H1 (cell line): ENCODE measurements at regions not wholly inside any gene's neighbourhood (a gene's known extent, or its start where the extent isn't known, plus 50 kb on each side); places are given as distances from the start of the nearest gene placed in this dataset.

Experiments
- CTCF ChIA-PET: fragments of 300-600 bp; sonication (Branson Sonifier 250); formaldehyde crosslinking; loops from one replicate; lab custom pipeline; 2021; ENCODE audit not compliant: partially characterized antibody; lab: Charles Lee
- POLR2A ChIA-PET: fragments of 300-600 bp; sonication (Branson Sonifier 250); formaldehyde crosslinking; loops from one replicate; lab custom pipeline; 2021; ENCODE audit warnings: inconsistent platforms; ENCODE audit not compliant: partially characterized antibody; lab: Charles Lee
- DNase-seq, 2 experiments: peaks; one replicate each; pipeline versions ENCODE4 v3.0.0 to v3.0.0-alpha.2; 2010 to 2022; ENCODE audit warnings: low spot score in 2 of 2, low read depth in 1 of 2, mixed read lengths in 1 of 2
- FAIRE-seq: peaks from 2 replicates; lab custom pipeline; 2011; peaks lifted over from hg19 to GRCh38; lab: Jason Lieb, UNC
- H2AFZ ChIP-seq: 2 replicates; pipeline ENCODE4 v1.8.1; 2012; ENCODE audit warnings: low read length, inconsistent platforms
- H2AK5ac ChIP-seq: 2 replicates; pipeline ENCODE4 v1.6.1; 2013; ENCODE audit warnings: low read depth, low read length
- H2BK120ac ChIP-seq: replicated peaks from 2 replicates; pipeline ENCODE3; 2013; ENCODE audit warnings: low read depth, low read length, inconsistent platforms
- H2BK12ac ChIP-seq: 2 replicates; pipeline ENCODE4 v1.6.1; 2013; ENCODE audit warnings: low read depth, low read length
- H2BK15ac ChIP-seq: 2 replicates; pipeline ENCODE4 v1.6.1; 2013; ENCODE audit warnings: low read length
- H2BK20ac ChIP-seq: 2 replicates; pipeline ENCODE4 v1.6.1; 2013; ENCODE audit warnings: low read length
- H2BK5ac ChIP-seq: 2 replicates; pipeline ENCODE4 v1.6.1; 2013; ENCODE audit warnings: low read depth, low read length
- H3K14ac ChIP-seq: 2 replicates; pipeline ENCODE4 v1.6.1; 2013; ENCODE audit warnings: inconsistent platforms; ENCODE audit not compliant: insufficient read length
- H3K18ac ChIP-seq: 2 replicates; pipeline ENCODE4 v1.6.1; 2013; ENCODE audit warnings: low read length; ENCODE audit errors: extremely low read depth
- H3K23ac ChIP-seq: 2 replicates; pipeline ENCODE4 v1.6.1; 2013; ENCODE audit warnings: inconsistent platforms; ENCODE audit not compliant: insufficient read length
- H3K23me2 ChIP-seq: 2 replicates; pipeline ENCODE4 v1.6.1; 2013; ENCODE audit warnings: low read depth, low read length
- H3K27ac ChIP-seq: 2 replicates; pipeline ENCODE4 v1.6.1; 2011; ENCODE audit warnings: low read depth, low read length, inconsistent platforms
- H3K27me3 ChIP-seq, 4 experiments: replicated peaks in 1 of 4; 1 replicate in 1 of 4; 2 replicates in 3 of 4; pipeline versions ENCODE4 v1.6.1 to v1.8.1; 2011 to 2013; ENCODE audit warnings: low read length in 3 of 4, mild to moderate bottlenecking in 3 of 4, inconsistent platforms in 2 of 4, mixed read lengths in 2 of 4, moderate library complexity in 1 of 4; ENCODE audit not compliant: control insufficient read depth in 3 of 4, insufficient read depth in 3 of 4; ENCODE audit errors: extremely low read depth in 1 of 4
- H3K36me3 ChIP-seq, 4 experiments: 2 replicates each; pipeline versions ENCODE4 v1.6.1 to v1.8.1; 2011 to 2013; ENCODE audit warnings: mild to moderate bottlenecking in 4 of 4, low read length in 3 of 4, moderate library complexity in 2 of 4, control low read depth in 1 of 4, inconsistent platforms in 1 of 4; ENCODE audit not compliant: insufficient read depth in 4 of 4, control insufficient read depth in 2 of 4
- H3K4ac ChIP-seq: replicated peaks from 2 replicates; pipeline ENCODE3; 2013; ENCODE audit warnings: low read length, low read depth, mixed read lengths, inconsistent platforms; ENCODE audit not compliant: insufficient read length
- H3K4me1 ChIP-seq, 4 experiments: replicated peaks in 1 of 4; 1 replicate in 1 of 4; 2 replicates in 3 of 4; pipeline versions ENCODE4 v1.6.1 to v1.8.1; 2011 to 2013; ENCODE audit warnings: low read length in 3 of 4, inconsistent platforms in 2 of 4, mixed read lengths in 1 of 4; ENCODE audit not compliant: insufficient read depth in 4 of 4, control insufficient read depth in 3 of 4
- H3K4me2 ChIP-seq, 2 experiments: 2 replicates each; pipeline versions ENCODE4 v1.6.1 to v1.8.1; 2011 to 2013; ENCODE audit warnings: low read depth in 2 of 2, low read length in 2 of 2, control low read depth in 1 of 2, inconsistent platforms in 1 of 2, mild to moderate bottlenecking in 1 of 2; ENCODE audit not compliant: insufficient read depth in 1 of 2
- H3K4me3 ChIP-seq, 4 experiments: fragments of 200-600, 300-600 bp in 1 of 4; sonication (generic), shearing (Covaris generic), sonication (Bioruptor Twin) in 1 of 4; 2 replicates each; pipeline versions ENCODE4 v1.5.1 to v1.8.1; 2011 to 2016; ENCODE audit warnings: low read length in 4 of 4, low read depth in 3 of 4, control low read depth in 2 of 4, inconsistent platforms in 2 of 4, mild to moderate bottlenecking in 2 of 4, mixed read lengths in 1 of 4, moderate library complexity in 1 of 4; ENCODE audit not compliant: insufficient read depth in 2 of 4; ENCODE audit errors: extremely low read depth in 1 of 4
- H3K56ac ChIP-seq: replicated peaks from 2 replicates; pipeline ENCODE3; 2013; ENCODE audit warnings: low read depth, mild to moderate bottlenecking, mixed read lengths, low read length, inconsistent platforms; ENCODE audit not compliant: insufficient read length
- H3K79me1 ChIP-seq: 2 replicates; pipeline ENCODE4 v1.6.1; 2013; ENCODE audit warnings: low read depth, low read length, control low read depth
- H3K79me2 ChIP-seq, 2 experiments: 2 replicates each; pipeline versions ENCODE4 v1.6.1 to v1.8.1; 2012 to 2013; ENCODE audit warnings: low read length in 2 of 2, mild to moderate bottlenecking in 2 of 2, inconsistent platforms in 1 of 2; ENCODE audit not compliant: insufficient read depth in 2 of 2, control insufficient read depth in 1 of 2
- H3K9ac ChIP-seq, 4 experiments: replicated peaks in 1 of 4; 1 replicate in 1 of 4; 2 replicates in 3 of 4; pipeline versions ENCODE4 v1.6.1 to v1.8.1; 2011 to 2013; ENCODE audit warnings: low read depth in 3 of 4, low read length in 3 of 4, control low read depth in 2 of 4, mild to moderate bottlenecking in 2 of 4, moderate library complexity in 2 of 4, inconsistent platforms in 1 of 4; ENCODE audit errors: extremely low read depth in 1 of 4
- H3K9me3 ChIP-seq, 2 experiments: 2 replicates each; pipeline versions ENCODE4 v1.6.1 to v1.8.1; 2012 to 2013; ENCODE audit warnings: mild to moderate bottlenecking in 2 of 2, moderate library complexity in 2 of 2, control low read depth in 1 of 2, inconsistent platforms in 1 of 2, low read depth in 1 of 2, low read length in 1 of 2, mixed read lengths in 1 of 2; ENCODE audit not compliant: insufficient read depth in 2 of 2
- H4K20me1 ChIP-seq, 2 experiments: replicated peaks in 1 of 2; 2 replicates each; pipeline versions ENCODE3 to v1.8.1; 2011 to 2013; ENCODE audit warnings: inconsistent platforms in 2 of 2, low read length in 2 of 2, mild to moderate bottlenecking in 1 of 2; ENCODE audit not compliant: insufficient read depth in 2 of 2, control insufficient read depth in 1 of 2
- H4K5ac ChIP-seq: 2 replicates; pipeline ENCODE4 v1.6.1; 2013; ENCODE audit warnings: low read length, low read depth, mixed read lengths, inconsistent platforms; ENCODE audit not compliant: insufficient read length
- H4K8ac ChIP-seq: 2 replicates; pipeline ENCODE4 v1.8.0; 2013; ENCODE audit warnings: mild to moderate bottlenecking, moderate library complexity, low read length, inconsistent platforms; ENCODE audit not compliant: insufficient read depth; ENCODE audit errors: extremely low read depth
- H4K91ac ChIP-seq: replicated peaks from 2 replicates; pipeline ENCODE3; 2013; ENCODE audit warnings: low read length, mixed read lengths, inconsistent platforms; ENCODE audit not compliant: insufficient read length
- CTBP2 ChIP-seq: IDR thresholded peaks from 2 replicates; pipeline ENCODE4 v1.7.0; 2011; ENCODE audit warnings: borderline replicate concordance, mild to moderate bottlenecking, moderate library complexity, mixed read lengths, low read length; ENCODE audit not compliant: insufficient read depth, insufficient read length
- GABPA ChIP-seq: IDR thresholded peaks from 2 replicates; pipeline ENCODE4 v1.6.1; 2011; ENCODE audit warnings: mild to moderate bottlenecking, low read length, moderate library complexity, borderline replicate concordance; ENCODE audit not compliant: insufficient read depth
- JUN ChIP-seq: IDR thresholded peaks from 2 replicates; pipeline ENCODE4 v1.6.1; 2011; ENCODE audit warnings: low read depth, mild to moderate bottlenecking, improper control_type of control experiment, low read length
- KDM1A ChIP-seq: fragments of 200-600, 300-600 bp; sonication (generic); IDR thresholded peaks from 2 replicates; pipeline ENCODE4 v1.7.1; 2016; ENCODE audit warnings: mild to moderate bottlenecking, low read length, borderline replicate concordance
- NANOG ChIP-seq: IDR thresholded peaks from 2 replicates; pipeline ENCODE4 v1.6.1; 2011; ENCODE audit warnings: low read length, low read depth, mild to moderate bottlenecking, inconsistent platforms; ENCODE audit not compliant: insufficient read depth, poor library complexity, severe bottlenecking
- RXRA ChIP-seq: IDR thresholded peaks from 2 replicates; pipeline ENCODE4 v1.6.1; 2011; ENCODE audit warnings: low read depth, mild to moderate bottlenecking, low read length, moderate library complexity; ENCODE audit not compliant: insufficient read depth
- SAP30 ChIP-seq: fragments of 300-600 bp; sonication (generic); IDR thresholded peaks from 2 replicates; pipeline ENCODE4 v1.7.1; 2012; ENCODE audit warnings: low read length, moderate library complexity, mild to moderate bottlenecking, inconsistent platforms; ENCODE audit not compliant: insufficient read depth, insufficient replicate concordance
- SIRT6 ChIP-seq: IDR thresholded peaks from one replicate; pipeline ENCODE4 v1.7.1; 2012; ENCODE audit warnings: low read length, inconsistent platforms
- SUZ12 ChIP-seq: fragments of 200-600 bp; sonication (generic); IDR thresholded peaks from 2 replicates; pipeline ENCODE4 v1.6.1; 2012; ENCODE audit warnings: mild to moderate bottlenecking, inconsistent platforms, low read length, moderate library complexity, mixed read lengths
- ZNF274 ChIP-seq: IDR thresholded peaks from 2 replicates; pipeline ENCODE4 v1.7.0; 2012; ENCODE audit warnings: low read length, borderline replicate concordance; ENCODE audit errors: extremely low read depth
- WGBS, 2 experiments: shearing (Covaris generic) in 1 of 2; methylation state at CpG; one replicate each; pipeline versions ENCODE4 v1.1.6 to v1.1.7; 2013 to 2015; ENCODE audit warnings: low lambda C conversion rate in 2 of 2, mixed read lengths in 2 of 2, inconsistent platforms in 1 of 2, low coverage in 1 of 2, missing lambda C conversion rate in 1 of 2; ENCODE audit not compliant: insufficient replicate concordance in 2 of 2, insufficient coverage in 1 of 2, insufficient read length in 1 of 2; ENCODE audit errors: extremely low coverage in 1 of 2, missing lambda C conversion rate in 1 of 2; 5-methylcytosine and 5-hydroxymethylcytosine counted together
- TF ChIP-seq, protein P1 (sequence below): IDR thresholded peaks from 2 replicates; pipeline ENCODE4 v1.6.1; 2012; ENCODE audit warnings: inconsistent platforms
- TF ChIP-seq, protein P2 (sequence below): IDR thresholded peaks from 2 replicates; pipeline ENCODE4 v1.6.1; 2012; ENCODE audit warnings: low read length, inconsistent platforms

DNA sequence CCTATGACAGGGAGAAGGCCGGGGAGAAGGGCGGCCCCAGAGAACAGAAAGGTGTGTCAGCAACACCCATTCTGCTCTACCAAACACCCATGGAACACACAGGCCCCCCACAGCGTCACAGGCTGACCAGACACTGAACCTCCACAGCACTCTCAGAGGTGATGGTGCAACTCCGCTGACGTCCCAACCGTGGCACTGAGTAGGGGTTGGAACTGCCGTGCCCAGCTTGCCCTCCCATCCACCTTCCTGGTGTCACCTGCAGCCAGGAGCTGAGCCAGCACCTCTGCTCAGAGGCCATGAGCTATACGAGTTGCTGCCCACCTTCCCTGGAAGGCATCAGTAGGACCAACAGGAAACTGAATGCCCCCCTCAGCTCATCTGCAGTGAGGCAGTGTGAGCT is 412.9 kb upstream of the SALL3 start:
- no peaks in the 10 kb centered on the region for H3K79me2 ChIP-seq
- WGBS, 2 experiments = 92% methylated on average over 8 of the region's 8 CpGs; no CpG with 5 or more reads in 1 of the 2 experiments
- no peak overlapping the region for H3K4me2 ChIP-seq
- no peak overlapping the region for H3K4ac ChIP-seq
- H2BK5ac ChIP-seq = no peak overlapping the region
- H3K36me3 ChIP-seq = no peaks in the 10 kb centered on the region
- no peak overlapping the region for H3K56ac ChIP-seq
- H2BK120ac ChIP-seq = no peak overlapping the region
- H4K20me1 ChIP-seq = peaks cover 0 to 5% of the 10 kb centered on the region in 2 experiments
- H4K8ac ChIP-seq = no peak overlapping the region
- no peaks in the 10 kb centered on the region for H3K79me1 ChIP-seq
- H2AK5ac ChIP-seq = no peak overlapping the region
- H3K27ac ChIP-seq = no peak overlapping the region
- no peak overlapping the region for H3K23ac ChIP-seq
- no peak overlapping the region for H4K5ac ChIP-seq
- H2BK20ac ChIP-seq = no peak overlapping the region
- no peaks in the 10 kb centered on the region for H3K4me1 ChIP-seq
- ChIA-PET POLR2A (no interaction called here), CTCF (no interaction called here)
- H2AFZ ChIP-seq = no peak overlapping the region
- no peak overlapping the region for H3K18ac ChIP-seq
- H3K9ac ChIP-seq = no peak overlapping the region
- peaks cover 0 to 5% of the 10 kb centered on the region in 2 experiments; a peak in 1 of 4 replicates for H3K9me3 ChIP-seq
- FAIRE-seq = no peak
- no peak overlapping the region for H4K91ac ChIP-seq
- H2BK15ac ChIP-seq = no peak overlapping the region
- no peak for DNase-seq
- H3K4me3 ChIP-seq = no peak overlapping the region
- H2BK12ac ChIP-seq = no peak overlapping the region
- no peak overlapping the region for H3K14ac ChIP-seq
- no peaks in the 10 kb centered on the region for H3K27me3 ChIP-seq
- H3K23me2 ChIP-seq = peaks cover 5% of the 10 kb centered on the region; the same call in 1 of the 2 replicates
- TF ChIP-seq, protein P1, sequence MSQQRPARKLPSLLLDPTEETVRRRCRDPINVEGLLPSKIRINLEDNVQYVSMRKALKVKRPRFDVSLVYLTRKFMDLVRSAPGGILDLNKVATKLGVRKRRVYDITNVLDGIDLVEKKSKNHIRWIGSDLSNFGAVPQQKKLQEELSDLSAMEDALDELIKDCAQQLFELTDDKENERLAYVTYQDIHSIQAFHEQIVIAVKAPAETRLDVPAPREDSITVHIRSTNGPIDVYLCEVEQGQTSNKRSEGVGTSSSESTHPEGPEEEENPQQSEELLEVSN = no peak
- TF ChIP-seq SUZ12 = no peak
- TF ChIP-seq JUN = no peak
- TF ChIP-seq RXRA = no peak
- TF ChIP-seq ZNF274 = no peak
- no peak for TF ChIP-seq KDM1A
- no peak for TF ChIP-seq SAP30
- TF ChIP-seq, protein P2, sequence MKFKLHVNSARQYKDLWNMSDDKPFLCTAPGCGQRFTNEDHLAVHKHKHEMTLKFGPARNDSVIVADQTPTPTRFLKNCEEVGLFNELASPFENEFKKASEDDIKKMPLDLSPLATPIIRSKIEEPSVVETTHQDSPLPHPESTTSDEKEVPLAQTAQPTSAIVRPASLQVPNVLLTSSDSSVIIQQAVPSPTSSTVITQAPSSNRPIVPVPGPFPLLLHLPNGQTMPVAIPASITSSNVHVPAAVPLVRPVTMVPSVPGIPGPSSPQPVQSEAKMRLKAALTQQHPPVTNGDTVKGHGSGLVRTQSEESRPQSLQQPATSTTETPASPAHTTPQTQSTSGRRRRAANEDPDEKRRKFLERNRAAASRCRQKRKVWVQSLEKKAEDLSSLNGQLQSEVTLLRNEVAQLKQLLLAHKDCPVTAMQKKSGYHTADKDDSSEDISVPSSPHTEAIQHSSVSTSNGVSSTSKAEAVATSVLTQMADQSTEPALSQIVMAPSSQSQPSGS = no peak
- no peak for TF ChIP-seq NANOG
- no peak for TF ChIP-seq SIRT6
- no peak for TF ChIP-seq CTBP2
- no peak for TF ChIP-seq GABPA
